NB4 (cell line): ENCODE measurements at regions not wholly inside any gene's neighbourhood (a gene's known extent, or its start where the extent isn't known, plus 50 kb on each side); places are given as distances from the start of the nearest gene placed in this dataset.

Experiments used
- DNase-seq: peaks from one replicate; pipeline ENCODE4 v3.0.0; 2010; ENCODE audit warnings: low read depth
- H3K4me3 ChIP-seq: one replicate; pipeline ENCODE4 v1.5.1; 2011; ENCODE audit warnings: mild to moderate bottlenecking, low read depth, low read length, moderate library complexity
- CTCF ChIP-seq: IDR thresholded peaks from one replicate; pipeline ENCODE4 v1.5.1; 2012; ENCODE audit warnings: low read depth, low read length
- MAX ChIP-seq: IDR thresholded peaks from 2 replicates; pipeline ENCODE4 v1.6.1; 2011; ENCODE audit warnings: low read depth, low read length
- MYC ChIP-seq: IDR thresholded peaks from 2 replicates; pipeline ENCODE4 v1.6.1; 2011; ENCODE audit warnings: low read depth, low read length
- POLR2A ChIP-seq: IDR thresholded peaks from 2 replicates; pipeline ENCODE4 v1.6.1; 2011; ENCODE audit warnings: mild to moderate bottlenecking; ENCODE audit not compliant: insufficient read length; ENCODE audit errors: extremely low read depth

- H3K4me3 ChIP-seq, result no peak overlapping the region
- TF ChIP-seq POLR2A, result no peak
- peak; percentile 55 for DNase-seq
Measured at GRCh38 chr6:67642582-67642981, 992.5 kb upstream of the ADGRB3 start.

GRCh38 chr6:67640484-67640883, 994.6 kb upstream of the ADGRB3 start:
- TF ChIP-seq POLR2A (no peak), MYC (no peak), CTCF (no peak), MAX (no peak)
- no peak overlapping the region for H3K4me3 ChIP-seq
- peak; percentile 16 for DNase-seq

GRCh38 chr6:67639161-67639560, 995.9 kb upstream of the ADGRB3 start:
- DNase-seq, result no peak
- no peak for TF ChIP-seq MAX
- TF ChIP-seq CTCF, result no peak
- no peak for TF ChIP-seq MYC
- TF ChIP-seq POLR2A, result no peak
- no peak overlapping the region for H3K4me3 ChIP-seq

GRCh38 chr6:67634199-67634598, 1000.9 kb upstream of the ADGRB3 start:
- TF ChIP-seq MYC, result no peak
- TF ChIP-seq CTCF, result no peak
- no peak for TF ChIP-seq MAX
- no peak for TF ChIP-seq POLR2A
- H3K4me3 ChIP-seq, result no peak overlapping the region
- DNase-seq, result no peak

GRCh38 chr6:67633058-67633457, 1002.0 kb upstream of the ADGRB3 start:
- TF ChIP-seq CTCF, result no peak
- TF ChIP-seq POLR2A, result no peak
- no peak for TF ChIP-seq MAX
- TF ChIP-seq MYC, result no peak
- no peak overlapping the region for H3K4me3 ChIP-seq
- peak; percentile 16 for DNase-seq

GRCh38 chr6:67630146-67630545, 1004.9 kb upstream of the ADGRB3 start:
- no peak overlapping the region for H3K4me3 ChIP-seq
- no peak for TF ChIP-seq POLR2A
- no peak for TF ChIP-seq MAX
- TF ChIP-seq CTCF, result no peak
- TF ChIP-seq MYC, result no peak
- DNase-seq, result peak; percentile 79
